Osteoblast (primary cell): ENCODE measurements at regions not wholly inside any gene's neighbourhood (a gene's known extent, or its start where the extent isn't known, plus 50 kb on each side); places are given as distances from the start of the nearest gene placed in this dataset.

ENCODE experiments used
- DNase-seq: peaks from one replicate; pipeline ENCODE4 v3.0.0; 2011; ENCODE audit warnings: low spot score, mixed read lengths; ENCODE audit not compliant: insufficient read length; ENCODE audit errors: missing footprints
- H2AFZ ChIP-seq: 2 replicates; pipeline ENCODE4 v1.6.0; 2011; ENCODE audit warnings: mild to moderate bottlenecking, low read length
- H3K27ac ChIP-seq: 2 replicates; pipeline ENCODE4 v1.5.1; 2011; ENCODE audit warnings: mild to moderate bottlenecking, low read depth, low read length, moderate library complexity
- H3K27me3 ChIP-seq: 2 replicates; pipeline ENCODE4 v1.6.0; 2012; ENCODE audit warnings: mild to moderate bottlenecking, control low read depth, inconsistent platforms, low read length, moderate library complexity; ENCODE audit not compliant: insufficient read depth
- H3K36me3 ChIP-seq: 2 replicates; pipeline ENCODE4 v1.5.1; 2011; ENCODE audit warnings: mild to moderate bottlenecking, low read length, control low read depth, moderate library complexity; ENCODE audit not compliant: insufficient read depth
- H3K4me1 ChIP-seq: 2 replicates; pipeline ENCODE4 v1.5.1; 2011; ENCODE audit warnings: mild to moderate bottlenecking, low read length, control low read depth, moderate library complexity; ENCODE audit not compliant: insufficient read depth
- H3K4me2 ChIP-seq: 2 replicates; pipeline ENCODE4 v1.6.0; 2011; ENCODE audit warnings: mild to moderate bottlenecking, low read length; ENCODE audit not compliant: insufficient read depth
- H3K4me3 ChIP-seq: fragments of 200-600 bp; sonication (generic); 3 replicates; pipeline ENCODE4 v1.5.1; 2012; ENCODE audit warnings: mild to moderate bottlenecking, low read length, inconsistent platforms; ENCODE audit not compliant: insufficient read depth
- H3K79me2 ChIP-seq: 2 replicates; pipeline ENCODE4 v1.6.0; 2012; ENCODE audit warnings: mild to moderate bottlenecking, low read length, control low read depth, inconsistent platforms; ENCODE audit not compliant: insufficient read depth
- H3K9me3 ChIP-seq: 2 replicates; pipeline ENCODE4 v1.5.1; 2011; ENCODE audit warnings: low read depth, low read length, control low read depth
- H4K20me1 ChIP-seq: 2 replicates; pipeline ENCODE4 v1.6.0; 2012; ENCODE audit warnings: mild to moderate bottlenecking, low read length, control low read depth; ENCODE audit not compliant: insufficient read depth
- TF ChIP-seq, protein P1 (sequence below): IDR thresholded peaks from 2 replicates; pipeline ENCODE4 v1.5.1; 2011; ENCODE audit warnings: mild to moderate bottlenecking, low read depth, low read length, moderate library complexity; ENCODE audit errors: extremely low read depth

DNA sequence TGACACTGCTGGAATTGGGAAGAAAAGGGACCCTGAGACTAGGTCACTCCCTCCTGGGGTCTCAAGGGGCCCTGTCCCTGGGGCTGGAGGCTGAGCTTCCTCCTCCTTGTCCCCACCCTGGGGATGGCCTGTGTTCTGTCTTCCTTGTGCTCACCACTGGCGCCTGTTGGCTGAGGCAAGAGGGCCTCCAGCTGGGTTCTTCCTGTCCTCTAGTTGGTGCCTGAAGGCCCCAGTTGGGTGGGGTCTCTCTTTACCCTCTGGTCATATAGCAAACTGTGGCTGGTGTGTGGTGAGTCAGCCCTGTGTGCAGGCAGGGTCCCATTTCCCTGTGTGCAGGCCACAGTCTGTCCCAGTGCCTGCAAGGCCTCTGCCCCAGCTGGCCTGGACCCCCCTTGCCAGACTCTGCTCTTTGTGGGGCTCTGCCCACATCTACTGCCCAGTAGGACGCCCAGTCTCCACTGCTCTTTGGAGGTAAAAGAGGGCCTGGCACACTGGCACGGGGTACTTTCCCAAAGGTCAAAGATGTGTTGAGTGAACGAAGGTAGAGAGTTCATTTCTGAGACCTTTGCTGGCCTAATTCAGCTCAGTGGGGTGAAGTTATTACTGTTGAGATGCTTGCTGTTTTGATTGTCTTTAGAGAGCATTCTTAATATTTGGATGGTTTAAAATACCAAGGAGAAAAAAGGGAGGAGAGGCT lies 55.1 kb upstream of the CLDN5 start:
- no peaks in the 10 kb centered on the region for H3K79me2 ChIP-seq
- no peaks in the 10 kb centered on the region for H3K27me3 ChIP-seq
- H3K4me2 ChIP-seq = no peak overlapping the region
- no peak for DNase-seq
- no peaks in the 10 kb centered on the region for H4K20me1 ChIP-seq
- no peak overlapping the region for H2AFZ ChIP-seq
- TF ChIP-seq, protein P1, sequence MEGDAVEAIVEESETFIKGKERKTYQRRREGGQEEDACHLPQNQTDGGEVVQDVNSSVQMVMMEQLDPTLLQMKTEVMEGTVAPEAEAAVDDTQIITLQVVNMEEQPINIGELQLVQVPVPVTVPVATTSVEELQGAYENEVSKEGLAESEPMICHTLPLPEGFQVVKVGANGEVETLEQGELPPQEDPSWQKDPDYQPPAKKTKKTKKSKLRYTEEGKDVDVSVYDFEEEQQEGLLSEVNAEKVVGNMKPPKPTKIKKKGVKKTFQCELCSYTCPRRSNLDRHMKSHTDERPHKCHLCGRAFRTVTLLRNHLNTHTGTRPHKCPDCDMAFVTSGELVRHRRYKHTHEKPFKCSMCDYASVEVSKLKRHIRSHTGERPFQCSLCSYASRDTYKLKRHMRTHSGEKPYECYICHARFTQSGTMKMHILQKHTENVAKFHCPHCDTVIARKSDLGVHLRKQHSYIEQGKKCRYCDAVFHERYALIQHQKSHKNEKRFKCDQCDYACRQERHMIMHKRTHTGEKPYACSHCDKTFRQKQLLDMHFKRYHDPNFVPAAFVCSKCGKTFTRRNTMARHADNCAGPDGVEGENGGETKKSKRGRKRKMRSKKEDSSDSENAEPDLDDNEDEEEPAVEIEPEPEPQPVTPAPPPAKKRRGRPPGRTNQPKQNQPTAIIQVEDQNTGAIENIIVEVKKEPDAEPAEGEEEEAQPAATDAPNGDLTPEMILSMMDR = no peak
- no peaks in the 10 kb centered on the region for H3K9me3 ChIP-seq
- H3K27ac ChIP-seq = no peak overlapping the region
- no peaks in the 10 kb centered on the region for H3K36me3 ChIP-seq
- H3K4me3 ChIP-seq = no peak overlapping the region
- H3K4me1 ChIP-seq = peaks cover 14% of the 10 kb centered on the region

DNA sequence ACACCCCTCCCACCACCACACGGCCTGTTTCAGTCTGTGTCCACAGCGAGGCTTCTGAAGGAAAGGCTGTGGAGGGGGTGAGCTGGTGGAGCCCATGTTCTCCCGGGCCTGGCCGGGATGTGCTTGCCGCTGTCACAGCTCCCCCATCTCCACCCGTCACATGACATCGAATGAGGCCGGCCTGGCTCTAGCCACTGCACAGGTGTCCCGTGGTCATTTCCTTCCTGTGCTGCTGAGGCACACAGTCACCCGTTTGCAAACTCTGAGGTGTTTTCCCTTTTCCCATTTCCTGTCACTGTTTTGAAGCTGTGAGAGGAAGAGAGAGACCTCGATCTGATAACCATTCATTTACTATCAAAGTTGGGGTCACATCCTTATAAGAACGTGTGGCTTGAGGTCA lies 55.7 kb upstream of the CLDN5 start:
- DNase-seq = no peak
- no peaks in the 10 kb centered on the region for H3K9me3 ChIP-seq
- H3K79me2 ChIP-seq = no peaks in the 10 kb centered on the region
- no peak overlapping the region for H3K4me3 ChIP-seq
- no peak overlapping the region for H2AFZ ChIP-seq
- no peak overlapping the region for H3K27ac ChIP-seq
- H3K27me3 ChIP-seq = no peaks in the 10 kb centered on the region
- H4K20me1 ChIP-seq = no peaks in the 10 kb centered on the region
- H3K4me1 ChIP-seq = peaks cover 14% of the 10 kb centered on the region
- no peak overlapping the region for H3K4me2 ChIP-seq
- no peaks in the 10 kb centered on the region for H3K36me3 ChIP-seq
- TF ChIP-seq, protein P1 = no peak

- Histone ChIP-seq H3K27me3 (no peaks in the 10 kb centered on the region), H3K27ac (no peak overlapping the region), H3K9me3 (no peaks in the 10 kb centered on the region), H3K4me3 (no peak overlapping the region), H2AFZ (no peak overlapping the region), H3K79me2 (no peaks in the 10 kb centered on the region), H3K4me2 (no peak overlapping the region), H3K4me1 (peaks cover 14% of the 10 kb centered on the region), H3K36me3 (no peaks in the 10 kb centered on the region), H4K20me1 (no peaks in the 10 kb centered on the region)
- no peak for DNase-seq
- TF ChIP-seq, protein P1 = no peak
Measured at GRCh38 chr22:19580291-19580890, 56.2 kb upstream of the CLDN5 start.

DNA sequence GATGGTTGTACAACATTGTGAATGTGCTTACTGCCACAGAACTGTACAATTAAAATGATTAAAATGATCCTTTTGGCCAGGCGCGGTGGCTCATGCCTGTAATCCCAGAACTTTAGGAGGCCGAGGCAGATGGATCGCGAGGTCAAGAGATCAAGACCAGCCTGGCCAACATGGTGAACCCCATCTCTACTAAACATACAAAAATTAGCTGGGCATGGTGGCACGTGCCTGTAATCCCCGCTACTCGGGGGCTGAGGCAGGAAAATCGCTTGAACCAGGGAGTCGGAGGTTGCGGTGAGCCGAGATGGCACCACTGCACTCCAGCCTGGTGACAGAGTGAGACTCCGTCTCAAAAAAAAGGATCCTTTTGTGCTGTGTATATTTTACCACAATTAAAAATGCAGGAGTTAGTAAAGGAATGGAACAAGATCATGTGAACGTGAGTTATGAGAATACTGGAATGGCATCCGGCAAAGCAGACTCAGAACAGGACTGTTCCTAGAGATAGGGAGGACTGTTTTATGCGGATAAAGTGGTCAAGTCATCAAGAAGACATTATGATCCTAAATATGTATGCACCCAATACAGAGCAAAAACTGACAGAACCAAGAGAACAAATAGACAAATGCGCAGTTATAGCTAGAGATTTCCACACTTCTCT lies 58.0 kb upstream of the CLDN5 start:
- TF ChIP-seq, protein P1 = no peak
- DNase-seq = no peak
- peaks cover 7% of the 10 kb centered on the region for H3K4me1 ChIP-seq
- no peak overlapping the region for H2AFZ ChIP-seq
- H3K27ac ChIP-seq = no peak overlapping the region
- H3K9me3 ChIP-seq = no peaks in the 10 kb centered on the region
- no peak overlapping the region for H3K4me3 ChIP-seq
- no peaks in the 10 kb centered on the region for H3K27me3 ChIP-seq
- no peak overlapping the region for H3K4me2 ChIP-seq
- H4K20me1 ChIP-seq = no peaks in the 10 kb centered on the region
- H3K36me3 ChIP-seq = no peaks in the 10 kb centered on the region
- no peaks in the 10 kb centered on the region for H3K79me2 ChIP-seq
